MG63 (cell line): ENCODE measurements at regions not wholly inside any gene's neighbourhood (a gene's known extent, or its start where the extent isn't known, plus 50 kb on each side); places are given as distances from the start of the nearest gene placed in this dataset.

Source experiments
- DNase-seq: peaks from one replicate; pipeline ENCODE4 v3.0.0-alpha.2; 2020
- H3K27me3 ChIP-seq: fragments of 250-450 bp; sonication (Bioruptor Pico); 2 replicates; pipeline ENCODE4 v1.5.1; 2020; ENCODE audit warnings: mild to moderate bottlenecking, moderate library complexity
- H3K36me3 ChIP-seq: fragments of 250-450 bp; sonication (Bioruptor Pico); 2 replicates; pipeline ENCODE4 v1.5.1; 2020; ENCODE audit warnings: mild to moderate bottlenecking, moderate library complexity
- H3K4me3 ChIP-seq: fragments of 250-450 bp; sonication (Bioruptor Pico); 2 replicates; pipeline ENCODE4 v1.5.1; 2020; ENCODE audit warnings: mild to moderate bottlenecking, moderate library complexity
- H3K9me3 ChIP-seq: fragments of 250-450 bp; sonication (Bioruptor Pico); 2 replicates; pipeline ENCODE4 v1.5.1; 2020; ENCODE audit warnings: mild to moderate bottlenecking, moderate library complexity

DNA sequence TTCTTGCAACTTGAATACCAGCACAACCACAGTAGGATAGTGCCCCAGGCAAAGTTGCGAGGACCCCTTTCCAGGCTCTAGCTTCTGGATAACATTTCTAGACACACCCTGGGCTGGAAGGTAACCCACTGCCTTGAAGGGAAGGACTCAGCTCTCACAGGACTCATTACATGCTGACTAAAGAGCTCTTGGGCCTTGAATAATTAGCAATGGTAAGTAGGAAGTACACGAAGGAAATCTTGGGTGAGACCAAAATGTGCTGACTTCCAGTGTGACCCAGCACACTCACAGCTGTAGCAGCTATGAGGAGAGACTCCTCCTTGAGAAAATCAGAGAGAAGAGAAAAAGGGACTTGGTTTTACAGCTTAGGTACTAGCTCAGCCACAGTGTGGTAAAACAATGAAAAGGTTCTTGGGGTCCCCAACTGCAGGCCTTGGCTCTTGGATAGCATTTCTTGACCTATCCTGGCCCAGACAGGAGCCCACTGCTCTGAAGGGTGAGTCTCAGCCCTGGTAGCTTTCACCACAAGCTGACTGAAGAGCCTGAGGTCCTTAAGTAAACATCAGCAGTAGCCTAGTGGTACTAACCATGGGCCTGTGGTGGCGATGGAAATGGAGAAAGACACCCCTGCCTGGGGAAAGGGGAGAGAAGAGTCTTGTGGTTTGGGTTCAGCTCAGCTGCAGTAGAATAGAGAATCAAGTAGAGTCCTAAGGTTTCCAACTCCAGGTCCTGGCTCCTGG, 621.7 kb downstream of the SEMA5A start:
- no peak for DNase-seq
- H3K36me3 ChIP-seq: no peaks in the 10 kb centered on the region

DNA sequence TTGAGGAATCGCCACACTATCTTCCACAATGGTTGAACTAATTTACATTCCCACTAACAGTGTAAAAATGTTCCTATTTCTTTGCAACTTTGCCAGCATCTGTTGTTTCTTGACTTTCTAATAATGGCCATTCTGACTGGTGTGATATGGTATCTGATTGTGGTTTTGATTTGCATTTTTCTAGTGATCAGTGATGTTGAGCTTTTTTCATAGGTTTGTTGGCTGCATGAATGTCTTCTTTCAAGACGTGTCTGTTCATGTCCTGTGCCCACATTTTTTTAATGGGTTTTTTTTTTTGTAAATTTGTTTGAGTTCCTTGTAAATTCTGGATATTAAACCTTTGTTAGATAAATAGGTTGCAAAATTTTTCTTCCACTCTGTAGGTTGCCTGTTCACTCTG, 615.9 kb downstream of the SEMA5A start:
- DNase-seq: no peak
- 0 out of 2 replicates have a peak, but pooled peaks cover 3% of the 10 kb centered on the region for H3K9me3 ChIP-seq
- no peaks in the 10 kb centered on the region for H3K36me3 ChIP-seq
- H3K27me3 ChIP-seq: no peaks in the 10 kb centered on the region
- H3K4me3 ChIP-seq: no peak overlapping the region

More for the DNA sequence above, 621.7 kb downstream of the SEMA5A start:
- Histone ChIP-seq H3K9me3 (peaks cover 3% of the 10 kb centered on the region; the same call in 1 of the 2 replicates), H3K27me3 (no peaks in the 10 kb centered on the region), H3K4me3 (no peak overlapping the region)

DNA sequence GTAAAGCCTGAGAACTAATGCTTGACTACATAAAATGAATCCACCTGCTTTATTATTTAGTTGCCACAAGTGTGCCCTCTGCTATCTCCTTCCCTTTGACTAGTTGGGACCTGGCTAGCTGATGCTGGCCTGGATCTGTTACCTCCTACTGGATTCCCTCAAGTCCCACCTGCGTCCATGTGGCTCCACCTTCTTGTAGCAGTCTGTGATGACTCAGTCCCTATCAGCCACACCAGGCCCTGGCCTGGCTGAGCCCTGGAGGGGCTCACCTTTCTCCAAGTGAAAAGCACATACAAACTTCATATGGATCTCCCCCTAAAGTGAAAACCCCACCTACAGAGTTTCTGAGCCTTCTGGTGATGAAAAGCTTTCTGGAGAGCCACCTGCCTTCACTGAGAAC, 611.4 kb downstream of the SEMA5A start:
- peaks cover 9% of the 10 kb centered on the region for H3K9me3 ChIP-seq
- no peak for DNase-seq
- no peaks in the 10 kb centered on the region for H3K36me3 ChIP-seq

DNA sequence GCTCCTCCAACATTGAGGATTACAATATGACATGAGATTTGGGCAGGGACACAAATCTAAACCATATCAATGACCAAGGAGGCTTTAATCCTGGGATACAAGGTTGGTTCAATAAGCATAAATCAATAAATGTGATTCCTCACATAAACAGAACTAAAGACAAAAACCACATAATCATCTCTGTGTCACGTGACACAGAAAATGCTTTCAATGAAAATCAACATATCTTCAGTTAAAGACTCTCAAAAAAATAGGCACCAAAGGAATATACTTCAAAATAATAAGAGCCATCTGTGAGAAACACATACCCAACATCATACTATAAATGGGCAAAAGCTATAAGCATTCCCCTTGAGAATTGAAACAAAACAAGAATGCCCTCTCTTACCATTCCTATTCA, 604.9 kb downstream of the SEMA5A start:
- Histone ChIP-seq H3K27me3 (no peaks in the 10 kb centered on the region), H3K36me3 (no peaks in the 10 kb centered on the region), H3K9me3 (peaks cover 18% of the 10 kb centered on the region), H3K4me3 (no peak overlapping the region)
- DNase-seq: no peak

More for the DNA sequence above, 611.4 kb downstream of the SEMA5A start:
- H3K27me3 ChIP-seq: no peaks in the 10 kb centered on the region
- no peak overlapping the region for H3K4me3 ChIP-seq

DNA sequence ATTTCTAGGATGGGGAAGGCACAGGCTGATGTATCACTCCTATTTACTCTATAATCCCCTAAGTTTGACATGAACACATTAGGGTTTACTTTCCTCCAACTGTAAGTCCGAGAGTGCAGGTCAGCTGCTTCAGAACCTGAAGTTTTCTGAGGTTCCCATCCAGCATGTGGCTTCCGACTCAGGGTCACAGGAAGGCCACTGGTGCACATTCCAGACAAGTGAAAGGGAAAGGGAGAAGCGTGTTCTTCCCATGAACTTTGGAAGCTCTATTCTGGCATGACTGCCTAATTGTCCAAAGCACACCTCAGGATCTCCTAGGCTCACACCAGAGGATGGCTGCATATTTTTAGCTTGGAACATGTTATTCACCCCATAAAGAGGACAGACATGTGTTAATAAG, 602.6 kb downstream of the SEMA5A start:
- no peak for DNase-seq
- H3K9me3 ChIP-seq: peaks cover 11% of the 10 kb centered on the region

DNA sequence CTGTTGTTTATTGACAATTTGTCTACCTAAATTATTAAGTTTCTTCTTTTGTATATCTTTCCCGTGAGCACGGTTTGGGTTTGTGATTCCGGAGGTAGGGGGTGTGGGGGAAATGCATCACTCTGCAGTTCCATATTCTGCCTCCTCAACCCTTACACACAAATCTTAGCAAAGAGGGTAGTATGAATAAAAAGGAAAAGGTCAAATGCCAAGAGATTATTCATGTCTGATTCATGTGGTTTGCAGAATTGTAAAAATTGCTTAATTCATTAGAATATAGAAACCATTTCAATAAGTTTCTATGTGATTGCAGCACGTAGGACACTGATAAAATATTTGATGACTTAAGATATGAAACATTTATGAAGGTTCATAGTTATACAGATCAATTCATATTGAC, 601.9 kb downstream of the SEMA5A start:
- H3K9me3 ChIP-seq: peaks cover 9% of the 10 kb centered on the region
- DNase-seq: no peak
- no peaks in the 10 kb centered on the region for H3K36me3 ChIP-seq
- no peak overlapping the region for H3K4me3 ChIP-seq
- no peaks in the 10 kb centered on the region for H3K27me3 ChIP-seq

More for the DNA sequence above, 602.6 kb downstream of the SEMA5A start:
- Histone ChIP-seq H3K36me3 (no peaks in the 10 kb centered on the region), H3K4me3 (no peak overlapping the region), H3K27me3 (no peaks in the 10 kb centered on the region)

DNA sequence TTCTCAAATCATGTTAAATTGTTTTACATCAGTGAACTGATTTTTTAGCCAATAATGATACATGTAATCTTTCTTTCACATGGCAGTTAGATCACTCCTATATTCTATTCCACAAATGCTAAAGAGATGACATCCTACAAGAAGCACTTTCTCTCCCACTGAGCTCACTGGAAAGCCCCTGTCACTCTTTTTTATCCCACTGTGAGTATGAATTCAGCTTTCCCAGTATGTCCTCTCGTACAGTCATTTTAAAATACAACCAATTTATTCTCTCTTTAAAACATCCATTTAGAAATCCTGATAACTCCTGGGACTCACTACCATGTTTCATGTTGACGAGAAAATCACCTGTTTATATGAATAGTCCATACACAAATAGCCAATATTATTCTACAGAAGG, 599.9 kb downstream of the SEMA5A start:
- Histone ChIP-seq H3K36me3 (no peaks in the 10 kb centered on the region), H3K4me3 (no peak overlapping the region), H3K27me3 (no peaks in the 10 kb centered on the region), H3K9me3 (peaks cover 3% of the 10 kb centered on the region)
- DNase-seq: no peak

DNA sequence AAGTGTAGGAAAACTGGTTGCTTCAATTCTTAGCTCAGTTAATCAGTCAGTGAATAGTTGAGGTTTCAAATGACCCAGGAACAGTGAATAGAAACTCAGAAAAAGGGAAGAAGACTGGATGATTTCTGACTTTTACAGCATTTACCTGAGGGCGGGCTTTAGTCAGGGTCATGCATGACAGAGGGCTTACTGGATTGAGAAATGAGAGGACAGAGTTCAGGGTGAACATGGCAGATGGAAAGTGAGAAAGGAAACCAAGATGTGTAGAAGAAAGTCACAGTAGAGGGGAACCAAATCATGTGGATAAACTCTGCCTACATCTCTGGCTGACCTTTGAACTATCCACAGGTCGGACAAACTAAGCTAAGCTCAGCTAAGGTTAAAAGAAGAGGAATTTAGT, 596.0 kb downstream of the SEMA5A start:
- Histone ChIP-seq H3K4me3 (no peak overlapping the region), H3K9me3 (no peaks in the 10 kb centered on the region), H3K27me3 (no peaks in the 10 kb centered on the region), H3K36me3 (no peaks in the 10 kb centered on the region)
- DNase-seq: no peak

DNA sequence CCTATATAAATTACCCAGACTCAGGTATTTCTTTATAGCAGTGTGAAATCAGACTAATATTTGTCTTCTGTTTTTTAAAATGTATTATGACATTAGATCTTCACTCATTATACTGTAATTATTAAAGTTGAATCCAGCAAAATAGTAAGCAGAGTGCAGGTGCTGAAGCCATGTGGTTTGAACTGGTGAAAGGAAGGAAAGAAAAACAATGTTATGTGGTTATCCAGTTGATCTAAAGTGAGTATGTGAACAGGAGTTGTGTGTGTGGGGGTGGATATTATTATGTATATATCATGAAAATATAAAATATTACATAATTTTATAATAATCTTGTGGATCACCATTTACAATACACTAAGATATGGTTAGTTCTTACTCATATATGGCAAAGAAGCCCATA, 593.7 kb downstream of the SEMA5A start:
- Histone ChIP-seq H3K9me3 (no peaks in the 10 kb centered on the region), H3K36me3 (no peaks in the 10 kb centered on the region)

DNA sequence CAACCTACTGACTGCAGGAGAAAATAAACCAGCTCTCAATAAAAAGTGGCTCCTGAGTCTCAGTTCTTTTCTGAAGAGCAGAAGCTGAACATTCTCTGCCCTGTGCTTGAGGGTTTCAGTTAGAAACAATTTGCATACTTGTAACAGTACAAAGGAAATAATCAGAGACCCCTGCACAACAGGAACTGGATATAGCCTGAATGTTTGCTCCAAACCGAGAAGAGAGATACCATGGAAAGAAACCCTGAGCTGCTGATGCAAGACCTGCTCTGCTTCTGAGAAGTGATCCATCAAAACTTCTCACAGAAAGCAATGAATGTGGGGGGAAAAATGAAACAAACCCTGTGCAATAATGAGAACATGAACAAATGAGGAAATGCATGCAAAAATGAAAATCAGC, 592.9 kb downstream of the SEMA5A start:
- no peaks in the 10 kb centered on the region for H3K36me3 ChIP-seq
- H3K4me3 ChIP-seq: no peak overlapping the region
- no peak for DNase-seq
- no peaks in the 10 kb centered on the region for H3K9me3 ChIP-seq
- H3K27me3 ChIP-seq: no peaks in the 10 kb centered on the region

More for the DNA sequence above, 593.7 kb downstream of the SEMA5A start:
- no peak for DNase-seq
- Histone ChIP-seq H3K27me3 (no peaks in the 10 kb centered on the region), H3K4me3 (no peak overlapping the region)

DNA sequence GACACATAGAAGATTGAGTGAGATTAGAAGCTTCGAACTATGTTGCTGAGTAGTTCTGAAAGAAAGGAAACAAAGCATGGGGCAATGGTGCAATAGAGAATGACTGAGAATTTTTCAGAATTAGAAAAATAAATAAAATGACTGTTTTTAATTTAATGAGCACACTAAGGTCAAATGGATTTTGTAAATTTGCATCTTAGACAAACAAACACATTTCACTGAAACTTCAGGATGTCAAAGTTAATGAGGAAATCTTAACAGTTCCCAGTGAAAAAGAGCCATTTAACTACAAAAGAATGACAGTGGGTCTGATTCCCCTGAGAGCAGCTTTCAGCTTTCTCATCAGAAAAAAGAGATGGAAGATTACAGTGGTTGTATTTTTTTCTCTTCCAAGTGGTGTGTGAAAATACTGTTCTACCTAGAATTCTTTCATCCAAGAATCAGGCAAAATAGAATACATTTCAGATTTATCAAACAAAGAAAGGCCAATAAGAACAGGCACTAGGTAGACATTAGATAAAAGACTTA, 591.9 kb downstream of the SEMA5A start:
- DNase-seq: no peak
- H3K27me3 ChIP-seq: no peaks in the 10 kb centered on the region
- no peaks in the 10 kb centered on the region for H3K36me3 ChIP-seq
- no peaks in the 10 kb centered on the region for H3K9me3 ChIP-seq
- H3K4me3 ChIP-seq: no peak overlapping the region

DNA sequence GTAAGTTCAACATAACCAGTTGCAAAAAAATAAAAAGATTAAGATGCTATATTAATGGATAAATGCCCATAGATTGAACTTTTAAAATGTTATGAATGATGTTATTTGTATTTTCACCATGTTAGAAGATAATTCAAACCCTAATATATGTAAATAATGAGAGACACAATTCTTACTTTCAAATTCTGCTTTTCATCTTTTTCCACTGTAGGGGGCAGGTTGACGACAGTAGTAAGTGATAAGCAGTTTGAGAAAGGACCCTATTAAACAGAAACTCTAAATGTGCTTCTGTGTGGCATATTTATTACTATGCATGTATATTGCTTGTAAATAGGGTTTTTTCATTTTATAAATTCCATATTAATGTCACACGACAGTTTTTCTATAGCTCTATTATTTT, 591.1 kb downstream of the SEMA5A start:
- DNase-seq: no peak
- H3K9me3 ChIP-seq: no peaks in the 10 kb centered on the region
- no peaks in the 10 kb centered on the region for H3K36me3 ChIP-seq
- H3K4me3 ChIP-seq: no peak overlapping the region
- no peaks in the 10 kb centered on the region for H3K27me3 ChIP-seq

DNA sequence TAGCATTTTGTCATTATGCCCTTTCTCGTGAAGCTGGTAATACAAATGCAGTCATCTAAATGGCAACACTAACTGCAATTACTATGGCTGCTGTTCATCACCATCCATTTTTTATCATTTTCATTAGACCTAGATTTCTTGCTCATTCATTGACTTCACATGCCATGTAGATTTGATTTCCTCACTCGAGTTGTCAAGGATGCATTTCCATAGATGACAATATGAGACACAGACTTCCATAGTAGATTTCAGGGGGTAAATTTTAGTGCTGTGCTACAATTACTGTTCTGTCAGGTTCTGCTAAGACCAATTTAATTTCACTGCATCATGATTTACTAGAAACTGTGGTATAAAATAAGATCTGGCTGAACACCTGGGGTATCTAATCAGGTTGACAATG, 589.2 kb downstream of the SEMA5A start:
- Histone ChIP-seq H3K4me3 (no peak overlapping the region), H3K9me3 (no peaks in the 10 kb centered on the region), H3K36me3 (no peaks in the 10 kb centered on the region), H3K27me3 (no peaks in the 10 kb centered on the region)
- no peak for DNase-seq

DNA sequence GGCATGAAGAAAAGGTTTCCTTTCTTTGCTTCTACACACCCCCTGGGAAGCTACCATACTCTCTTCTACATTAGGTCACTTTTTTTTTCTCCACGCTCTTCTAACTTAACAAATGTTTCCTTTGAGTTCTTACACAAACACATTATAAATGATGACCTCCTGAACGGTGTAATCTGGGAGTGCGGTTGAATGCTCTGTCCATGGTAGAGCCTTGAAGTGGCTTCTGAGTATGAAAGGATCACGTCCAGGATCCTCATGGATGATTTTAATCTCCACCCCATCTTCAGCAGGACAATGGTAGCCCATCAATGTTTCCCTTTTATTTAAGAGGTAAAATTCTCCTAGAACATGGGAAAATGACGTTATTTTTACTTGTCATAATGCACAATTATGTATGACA, 587.3 kb downstream of the SEMA5A start:
- DNase-seq: no peak
- Histone ChIP-seq H3K9me3 (no peaks in the 10 kb centered on the region), H3K36me3 (no peaks in the 10 kb centered on the region), H3K4me3 (no peak overlapping the region), H3K27me3 (no peaks in the 10 kb centered on the region)

DNA sequence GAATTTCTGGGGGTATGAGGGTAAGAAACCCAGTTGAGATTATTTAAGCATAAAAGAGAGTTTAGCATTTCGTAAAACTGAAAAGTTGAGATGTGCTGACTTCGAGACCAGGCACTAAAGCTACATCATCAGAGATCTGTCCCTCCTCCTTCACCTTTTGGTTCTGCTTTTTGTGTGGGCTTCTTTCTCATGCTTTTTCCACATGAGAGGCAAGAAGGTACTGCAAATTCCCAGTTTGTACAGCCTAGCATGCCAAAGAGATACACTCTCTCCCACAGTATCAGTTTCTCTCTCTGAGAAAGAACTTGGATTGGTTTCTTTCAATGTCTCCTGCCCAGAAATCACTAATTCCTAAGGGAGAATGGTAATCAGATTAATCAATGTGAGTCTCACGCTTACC, 584.7 kb downstream of the SEMA5A start:
- Histone ChIP-seq H3K9me3 (no peaks in the 10 kb centered on the region), H3K4me3 (no peak overlapping the region), H3K27me3 (no peaks in the 10 kb centered on the region), H3K36me3 (no peaks in the 10 kb centered on the region)
- DNase-seq: no peak

DNA sequence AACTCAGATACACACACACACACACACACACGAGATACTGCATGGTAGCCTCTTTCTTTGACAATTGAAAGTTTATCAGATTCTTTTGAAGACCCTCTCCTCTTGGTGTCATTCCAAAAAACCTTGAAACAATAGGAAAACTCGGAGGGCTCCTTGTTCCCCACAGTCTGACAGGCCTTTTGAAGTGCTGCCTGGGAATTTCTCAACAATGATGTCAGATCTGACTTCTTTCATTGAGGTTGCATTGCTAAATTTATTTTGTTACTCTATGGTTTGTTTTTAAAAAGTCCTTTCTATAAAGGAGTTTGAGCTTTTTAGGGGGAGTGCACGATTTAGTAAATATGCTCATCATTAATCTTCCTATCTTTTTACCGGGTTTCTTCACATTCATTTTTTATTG, 583.9 kb downstream of the SEMA5A start:
- H3K36me3 ChIP-seq: no peaks in the 10 kb centered on the region
- H3K9me3 ChIP-seq: no peaks in the 10 kb centered on the region
- no peak for DNase-seq
- no peak overlapping the region for H3K4me3 ChIP-seq
- no peaks in the 10 kb centered on the region for H3K27me3 ChIP-seq

DNA sequence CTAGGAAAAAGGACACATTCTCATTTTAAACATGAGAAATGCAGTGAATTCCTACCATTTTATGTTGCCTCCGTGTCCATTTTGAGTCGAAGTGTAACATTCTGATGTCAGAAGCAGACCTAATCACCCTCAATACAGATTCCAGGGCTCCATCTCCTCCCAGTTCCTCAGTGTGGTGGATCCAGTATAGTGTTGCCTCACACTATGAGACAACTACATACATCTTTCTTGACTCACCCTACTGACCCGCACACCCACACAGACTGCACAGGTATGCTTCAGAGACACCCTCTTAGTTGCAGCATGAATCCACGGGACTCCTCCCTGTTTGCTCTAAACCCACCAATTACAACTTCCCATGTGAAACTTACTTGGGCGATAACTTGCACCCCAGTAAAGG, 564.9 kb downstream of the SEMA5A start:
- Histone ChIP-seq H3K27me3 (no peaks in the 10 kb centered on the region), H3K9me3 (no peaks in the 10 kb centered on the region), H3K4me3 (no peak overlapping the region), H3K36me3 (no peaks in the 10 kb centered on the region)
- DNase-seq: no peak

DNA sequence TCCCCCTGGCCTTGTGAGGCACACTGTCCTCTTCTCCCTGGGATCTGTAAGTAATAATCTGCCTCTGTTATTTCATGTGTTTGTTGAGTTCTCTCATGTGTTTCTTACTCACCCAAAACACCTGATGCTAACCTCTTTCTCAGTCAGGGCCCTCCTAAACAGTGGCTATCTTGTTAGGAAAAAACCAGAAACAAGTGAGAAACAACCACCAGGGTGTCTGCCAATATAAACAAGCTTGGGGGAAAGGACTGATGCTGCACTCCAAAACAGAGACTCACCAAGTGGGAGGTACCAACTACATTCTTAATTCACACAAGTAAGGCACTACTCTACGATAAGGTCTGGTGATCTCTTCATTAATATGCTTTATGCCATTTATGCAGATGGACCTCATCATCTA, 564.4 kb downstream of the SEMA5A start:
- Histone ChIP-seq H3K36me3 (no peaks in the 10 kb centered on the region), H3K9me3 (no peaks in the 10 kb centered on the region), H3K4me3 (no peak overlapping the region), H3K27me3 (no peaks in the 10 kb centered on the region)
- DNase-seq: no peak
